HCT116 (cell line): ENCODE measurements at regions not wholly inside any gene's neighbourhood (a gene's known extent, or its start where the extent isn't known, plus 50 kb on each side); places are given as distances from the start of the nearest gene placed in this dataset.

Experiments used
- CEBPB ChIP-seq: IDR thresholded peaks from 2 replicates; pipeline ENCODE4 v1.6.1; 2012; ENCODE audit warnings: low read depth
- EGR1 ChIP-seq: IDR thresholded peaks from 2 replicates; pipeline ENCODE4 v1.6.1; 2012; ENCODE audit warnings: low read depth
- EZH2 ChIP-seq: fragments of 200-600 bp; sonication (generic); IDR thresholded peaks from 2 replicates; pipeline ENCODE4 v1.6.1; 2017; ENCODE audit warnings: antibody characterized with exemption, mixed run types
- EZH2phosphoT487 ChIP-seq: fragments of 200-600 bp; IDR thresholded peaks from 2 replicates; pipeline ENCODE4 v1.6.1; 2018; ENCODE audit warnings: antibody characterized with exemption, borderline replicate concordance
- FOSL1 ChIP-seq: IDR thresholded peaks from 2 replicates; pipeline ENCODE4 v1.6.1; 2012; ENCODE audit warnings: low read depth
- POLR2A ChIP-seq: IDR thresholded peaks from 2 replicates; pipeline ENCODE4 v1.7.0; 2011; ENCODE audit warnings: borderline replicate concordance; ENCODE audit not compliant: insufficient read depth, insufficient read length; ENCODE audit errors: extremely low read depth
- POLR2AphosphoS5 ChIP-seq: IDR thresholded peaks from 2 replicates; pipeline ENCODE4 v1.6.1; 2011; ENCODE audit warnings: mild to moderate bottlenecking, low read depth, low read length, moderate library complexity
- SP1 ChIP-seq: IDR thresholded peaks from 2 replicates; pipeline ENCODE4 v1.6.1; 2012; ENCODE audit warnings: low read depth
- YY1 ChIP-seq: IDR thresholded peaks from 2 replicates; pipeline ENCODE4 v1.6.1; 2011; ENCODE audit warnings: low read length, low read depth, moderate library complexity, mild to moderate bottlenecking; ENCODE audit not compliant: insufficient replicate concordance; ENCODE audit errors: extremely low read depth
- ZFX ChIP-seq: fragments of 450-650 bp; IDR thresholded peaks from 2 replicates; pipeline ENCODE4 v1.6.1; 2017
- ZNF274 ChIP-seq: fragments of 200-500 bp; sonication (Bioruptor generic); IDR thresholded peaks from 2 replicates; pipeline ENCODE4 v1.6.1; 2014; ENCODE audit warnings: mild to moderate bottlenecking, low read depth, low read length, inconsistent platforms
- TF ChIP-seq, protein P1 (sequence below), 3 experiments: fragments of 200-600 bp in 1 of 3; sonication (generic) in 1 of 3; IDR thresholded peaks in 2 of 3; conservative IDR thresholded peaks in 1 of 3; 2 replicates each; pipeline ENCODE4 v1.5.1; 2012 to 2017; ENCODE audit warnings: low read depth in 2 of 3, low read length in 2 of 3, antibody characterized with exemption in 1 of 3, borderline replicate concordance in 1 of 3, control low read depth in 1 of 3, mild to moderate bottlenecking in 1 of 3, mixed read lengths in 1 of 3, mixed run types in 1 of 3, moderate library complexity in 1 of 3; ENCODE audit not compliant: insufficient read depth in 1 of 3
- TF ChIP-seq, protein P2 (sequence below): IDR thresholded peaks from 2 replicates; pipeline ENCODE4 v1.6.1; 2012
- TF ChIP-seq, protein P3 (sequence below): IDR thresholded peaks from 2 replicates; pipeline ENCODE4 v1.6.1; 2012

DNA sequence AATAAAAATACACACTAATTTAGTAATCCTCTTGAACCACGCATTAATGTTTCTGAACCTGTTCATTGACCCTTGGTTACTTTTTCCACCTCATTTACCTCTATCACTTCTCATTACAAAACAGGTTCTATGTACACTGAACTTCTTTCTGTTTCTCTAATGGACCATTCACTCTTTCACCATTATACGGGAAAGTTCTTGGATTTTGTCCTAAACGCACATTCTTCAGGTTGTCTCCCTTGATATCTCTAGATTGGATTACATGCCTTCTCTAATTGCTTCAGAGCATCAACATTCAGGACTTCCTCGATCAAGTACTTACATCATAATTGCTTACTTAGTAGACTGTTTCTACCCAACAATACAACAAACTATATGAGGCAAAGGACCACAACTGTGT, 359.4 kb upstream of the FSTL5 start:
- TF ChIP-seq EZH2 = no peak
- TF ChIP-seq POLR2AphosphoS5 = no peak
- no peak for TF ChIP-seq ZNF274
- no peak for TF ChIP-seq SP1
- TF ChIP-seq CEBPB = no peak
- TF ChIP-seq, protein P1, sequence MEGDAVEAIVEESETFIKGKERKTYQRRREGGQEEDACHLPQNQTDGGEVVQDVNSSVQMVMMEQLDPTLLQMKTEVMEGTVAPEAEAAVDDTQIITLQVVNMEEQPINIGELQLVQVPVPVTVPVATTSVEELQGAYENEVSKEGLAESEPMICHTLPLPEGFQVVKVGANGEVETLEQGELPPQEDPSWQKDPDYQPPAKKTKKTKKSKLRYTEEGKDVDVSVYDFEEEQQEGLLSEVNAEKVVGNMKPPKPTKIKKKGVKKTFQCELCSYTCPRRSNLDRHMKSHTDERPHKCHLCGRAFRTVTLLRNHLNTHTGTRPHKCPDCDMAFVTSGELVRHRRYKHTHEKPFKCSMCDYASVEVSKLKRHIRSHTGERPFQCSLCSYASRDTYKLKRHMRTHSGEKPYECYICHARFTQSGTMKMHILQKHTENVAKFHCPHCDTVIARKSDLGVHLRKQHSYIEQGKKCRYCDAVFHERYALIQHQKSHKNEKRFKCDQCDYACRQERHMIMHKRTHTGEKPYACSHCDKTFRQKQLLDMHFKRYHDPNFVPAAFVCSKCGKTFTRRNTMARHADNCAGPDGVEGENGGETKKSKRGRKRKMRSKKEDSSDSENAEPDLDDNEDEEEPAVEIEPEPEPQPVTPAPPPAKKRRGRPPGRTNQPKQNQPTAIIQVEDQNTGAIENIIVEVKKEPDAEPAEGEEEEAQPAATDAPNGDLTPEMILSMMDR (IDR thresholded peaks at IDR 0.05 in 2 of 3, conservative IDR thresholded peaks at IDR 0.05 in 1 of 3; ENCODE audit: borderline replicate concordance in 1 of 3, insufficient read depth in 1 of 3, low read depth in 2 of 3, low read length in 2 of 3) = no peak
- no peak for TF ChIP-seq ZFX
- no peak for TF ChIP-seq POLR2A
- TF ChIP-seq, protein P2, sequence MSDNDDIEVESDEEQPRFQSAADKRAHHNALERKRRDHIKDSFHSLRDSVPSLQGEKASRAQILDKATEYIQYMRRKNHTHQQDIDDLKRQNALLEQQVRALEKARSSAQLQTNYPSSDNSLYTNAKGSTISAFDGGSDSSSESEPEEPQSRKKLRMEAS = no peak
- no peak for TF ChIP-seq EZH2phosphoT487
- no peak for TF ChIP-seq YY1
- TF ChIP-seq, protein P3, sequence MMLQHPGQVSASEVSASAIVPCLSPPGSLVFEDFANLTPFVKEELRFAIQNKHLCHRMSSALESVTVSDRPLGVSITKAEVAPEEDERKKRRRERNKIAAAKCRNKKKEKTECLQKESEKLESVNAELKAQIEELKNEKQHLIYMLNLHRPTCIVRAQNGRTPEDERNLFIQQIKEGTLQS = no peak
- no peak for TF ChIP-seq FOSL1
- TF ChIP-seq EGR1 = no peak
